ENCODE measurements at regions not wholly inside any gene's neighbourhood (a gene's known extent, or its start where the extent isn't known, plus 50 kb on each side); places are given as distances from the start of the nearest gene placed in this dataset.

DNA sequence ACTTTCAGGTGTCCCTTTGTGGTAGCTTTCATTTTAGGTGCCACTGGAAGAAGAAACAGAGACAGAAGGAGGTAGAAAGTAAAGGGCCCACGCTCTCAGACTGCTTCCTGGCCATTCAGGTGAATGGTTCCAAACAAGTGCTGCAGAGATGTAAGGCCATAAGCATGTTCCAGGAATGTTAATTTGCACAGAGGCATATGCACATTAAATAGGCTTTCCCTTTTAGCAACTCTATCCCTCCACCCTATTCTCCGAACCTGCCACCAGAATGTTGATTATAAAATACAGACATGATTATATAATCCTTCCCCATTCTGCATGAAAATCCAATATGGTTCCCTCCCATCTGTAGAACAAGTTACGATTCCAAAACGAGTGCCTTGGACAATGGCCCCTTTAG is 297.2 kb downstream of the C6orf118 start:
- Histone ChIP-seq H3K9ac (ENCODE audit: low read length) (no peak overlapping the region), H3K4me1 (ENCODE audit: control insufficient read depth, insufficient read depth, low read depth, low read length) (no peaks in the 10 kb centered on the region), H2BK12ac (ENCODE audit: low read length in 2 of 2) (no peak overlapping the region), H3K18ac (ENCODE audit: low read depth in 1 of 2, low read length in 2 of 2) (no peak overlapping the region), H3K27me3 (ENCODE audit: control insufficient read depth in 1 of 2, insufficient read depth in 1 of 2, low read length in 2 of 2) (no peaks in the 10 kb centered on the region), H3K36me3 (ENCODE audit: control insufficient read depth in 1 of 2, insufficient read depth in 2 of 2, low read depth in 1 of 2, low read length in 2 of 2) (no peaks in the 10 kb centered on the region), H3K4me2 (ENCODE audit: low read length, poor library complexity, severe bottlenecking) (no peak overlapping the region), H2BK5ac (ENCODE audit: low read depth, low read length, poor library complexity, severe bottlenecking) (no peak overlapping the region), H4K8ac (ENCODE audit: low read length) (no peak overlapping the region), H3K27ac (ENCODE audit: low read length, poor library complexity, severe bottlenecking) (no peak overlapping the region), H4K91ac (ENCODE audit: low read length) (no peak overlapping the region), H3K4me3 (ENCODE audit: insufficient read depth in 1 of 2, low read depth in 1 of 2, low read length in 2 of 2) (no peak overlapping the region), H3K23ac (ENCODE audit: low read length in 2 of 2) (no peak overlapping the region), H3K4ac (ENCODE audit: low read depth in 1 of 2, low read length in 2 of 2) (no peak overlapping the region), H2AFZ (ENCODE audit: low read depth, low read length) (no peak overlapping the region), H3K79me1 (replicated peaks; ENCODE audit: low read length, poor library complexity, severe bottlenecking) (no peaks in the 10 kb centered on the region), H3K9me3 (ENCODE audit: control insufficient read depth, low read length) (peaks cover 3% of the 10 kb centered on the region), H3K14ac (ENCODE audit: low read length in 2 of 2) (no peak overlapping the region), H2BK120ac (ENCODE audit: low read depth, low read length) (no peak overlapping the region), H2AK5ac (ENCODE audit: low read length, severe bottlenecking) (no peak overlapping the region), H2BK15ac (ENCODE audit: low read depth, poor library complexity, severe bottlenecking) (no peak overlapping the region)
- no peak for DNase-seq
- WGBS, result 94% methylated on average over 4 of the region's 4 CpGs

GRCh38 chr6:165010556-165011535 is 298.6 kb downstream of the C6orf118 start:
- H2BK120ac ChIP-seq (ENCODE audit: low read depth, low read length), result no peak overlapping the region
- H2AK5ac ChIP-seq (ENCODE audit: low read length, severe bottlenecking), result no peak overlapping the region
- no peak overlapping the region for H4K8ac ChIP-seq (ENCODE audit: low read length)
- no peak overlapping the region for H2BK5ac ChIP-seq (ENCODE audit: low read depth, low read length, poor library complexity, severe bottlenecking)
- H3K9me3 ChIP-seq (ENCODE audit: control insufficient read depth, low read length), result peaks cover 9% of the 10 kb centered on the region
- no peak overlapping the region for H3K14ac ChIP-seq (ENCODE audit: low read length in 2 of 2)
- H4K91ac ChIP-seq (ENCODE audit: low read length), result no peak overlapping the region
- WGBS, result 31% methylated on average over 4 of the region's 5 CpGs
- H3K27me3 ChIP-seq (ENCODE audit: control insufficient read depth in 1 of 2, insufficient read depth in 1 of 2, low read length in 2 of 2), result no peaks in the 10 kb centered on the region
- peak overlapping the region; percentile 1 for H3K27ac ChIP-seq (ENCODE audit: low read length, poor library complexity, severe bottlenecking)
- no peak overlapping the region for H3K9ac ChIP-seq (ENCODE audit: low read length)
- peak; percentile 33 for DNase-seq
- H3K4me3 ChIP-seq (ENCODE audit: insufficient read depth in 1 of 2, low read depth in 1 of 2, low read length in 2 of 2), result no peak overlapping the region
- no peak overlapping the region for H3K18ac ChIP-seq (ENCODE audit: low read depth in 1 of 2, low read length in 2 of 2)
- no peaks in the 10 kb centered on the region for H3K36me3 ChIP-seq (ENCODE audit: control insufficient read depth in 1 of 2, insufficient read depth in 2 of 2, low read depth in 1 of 2, low read length in 2 of 2)
- no peak overlapping the region for H2BK15ac ChIP-seq (ENCODE audit: low read depth, poor library complexity, severe bottlenecking)
- H2AFZ ChIP-seq (ENCODE audit: low read depth, low read length), result no peak overlapping the region
- no peaks in the 10 kb centered on the region for H3K4me1 ChIP-seq (ENCODE audit: control insufficient read depth, insufficient read depth, low read depth, low read length)
- no peak overlapping the region for H3K4ac ChIP-seq (ENCODE audit: low read depth in 1 of 2, low read length in 2 of 2)
- no peak overlapping the region for H3K4me2 ChIP-seq (ENCODE audit: low read length, poor library complexity, severe bottlenecking)
- no peak overlapping the region for H3K23ac ChIP-seq (ENCODE audit: low read length in 2 of 2)
- no peaks in the 10 kb centered on the region for H3K79me1 ChIP-seq (replicated peaks; ENCODE audit: low read length, poor library complexity, severe bottlenecking)
- no peak overlapping the region for H2BK12ac ChIP-seq (ENCODE audit: low read length in 2 of 2)

- H3K27me3 ChIP-seq (ENCODE audit: control insufficient read depth in 1 of 2, insufficient read depth in 1 of 2, low read length in 2 of 2), result no peaks in the 10 kb centered on the region
- H3K79me1 ChIP-seq (replicated peaks; ENCODE audit: low read length, poor library complexity, severe bottlenecking), result no peaks in the 10 kb centered on the region
These were observed 300.4 kb downstream of the C6orf118 start for GRCh38 chr6:165008971-165009370.

DNA sequence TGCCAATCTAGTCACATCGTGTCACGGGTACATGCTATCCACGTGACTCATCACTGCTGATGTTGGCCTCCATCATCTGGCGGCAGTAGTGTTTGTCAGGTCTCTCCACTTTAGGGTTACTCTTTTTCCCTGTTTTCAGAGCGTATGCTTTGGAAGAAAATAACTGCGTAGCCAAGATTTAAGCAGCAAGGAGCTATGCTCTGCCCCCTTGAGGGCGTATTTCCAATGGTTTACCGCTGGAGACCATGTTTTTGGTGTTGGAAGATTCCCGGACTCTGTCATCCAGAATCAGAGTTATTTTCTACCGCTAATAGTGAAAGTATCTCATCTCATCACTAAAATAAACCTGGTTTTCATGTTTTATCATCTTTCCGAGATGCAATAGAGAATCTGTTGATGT is 306.5 kb downstream of the C6orf118 start:
- Histone ChIP-seq H4K91ac (ENCODE audit: low read length) (no peak overlapping the region), H3K9me3 (ENCODE audit: control insufficient read depth, low read length) (peaks cover 34% of the 10 kb centered on the region), H3K9ac (ENCODE audit: low read length) (no peak overlapping the region), H2BK5ac (ENCODE audit: low read depth, low read length, poor library complexity, severe bottlenecking) (no peak overlapping the region), H2AFZ (ENCODE audit: low read depth, low read length) (no peak overlapping the region), H3K27me3 (ENCODE audit: control insufficient read depth in 1 of 2, insufficient read depth in 1 of 2, low read length in 2 of 2) (no peaks in the 10 kb centered on the region), H3K18ac (ENCODE audit: low read depth in 1 of 2, low read length in 2 of 2) (no peak overlapping the region), H2AK5ac (ENCODE audit: low read length, severe bottlenecking) (no peak overlapping the region), H3K4me3 (ENCODE audit: insufficient read depth in 1 of 2, low read depth in 1 of 2, low read length in 2 of 2) (no peak overlapping the region), H4K8ac (ENCODE audit: low read length) (no peak overlapping the region), H3K36me3 (ENCODE audit: control insufficient read depth in 1 of 2, insufficient read depth in 2 of 2, low read depth in 1 of 2, low read length in 2 of 2) (no peaks in the 10 kb centered on the region), H3K14ac (ENCODE audit: low read length in 2 of 2) (no peak overlapping the region), H2BK120ac (ENCODE audit: low read depth, low read length) (no peak overlapping the region), H3K79me1 (replicated peaks; ENCODE audit: low read length, poor library complexity, severe bottlenecking) (no peaks in the 10 kb centered on the region), H3K4me1 (ENCODE audit: control insufficient read depth, insufficient read depth, low read depth, low read length) (no peaks in the 10 kb centered on the region), H2BK15ac (ENCODE audit: low read depth, poor library complexity, severe bottlenecking) (no peak overlapping the region), H2BK12ac (ENCODE audit: low read length in 2 of 2) (no peak overlapping the region), H3K27ac (ENCODE audit: low read length, poor library complexity, severe bottlenecking) (no peak overlapping the region), H3K4me2 (ENCODE audit: low read length, poor library complexity, severe bottlenecking) (no peak overlapping the region), H3K23ac (ENCODE audit: low read length in 2 of 2) (no peak overlapping the region), H3K4ac (ENCODE audit: low read depth in 1 of 2, low read length in 2 of 2) (no peak overlapping the region)
- no peak for DNase-seq
- WGBS, result 78% methylated on average over 10 of the region's 11 CpGs

More at GRCh38 chr6:165008971-165009370, 300.4 kb downstream of the C6orf118 start:
- H3K9ac ChIP-seq (ENCODE audit: low read length), result no peak overlapping the region
- H3K23ac ChIP-seq (ENCODE audit: low read length in 2 of 2), result no peak overlapping the region
- H3K14ac ChIP-seq (ENCODE audit: low read length in 2 of 2), result no peak overlapping the region
- no peak overlapping the region for H2BK12ac ChIP-seq (ENCODE audit: low read length in 2 of 2)
- H3K18ac ChIP-seq (ENCODE audit: low read depth in 1 of 2, low read length in 2 of 2), result no peak overlapping the region
- no peak overlapping the region for H2BK120ac ChIP-seq (ENCODE audit: low read depth, low read length)
- no peak overlapping the region for H3K4me3 ChIP-seq (ENCODE audit: insufficient read depth in 1 of 2, low read depth in 1 of 2, low read length in 2 of 2)
- peaks cover 22% of the 10 kb centered on the region for H3K9me3 ChIP-seq (ENCODE audit: control insufficient read depth, low read length)
- peak; percentile 6 for DNase-seq
- H2BK15ac ChIP-seq (ENCODE audit: low read depth, poor library complexity, severe bottlenecking), result no peak overlapping the region
- no peak overlapping the region for H3K4ac ChIP-seq (ENCODE audit: low read depth in 1 of 2, low read length in 2 of 2)
- H4K8ac ChIP-seq (ENCODE audit: low read length), result no peak overlapping the region
- no peaks in the 10 kb centered on the region for H3K4me1 ChIP-seq (ENCODE audit: control insufficient read depth, insufficient read depth, low read depth, low read length)
- H2AFZ ChIP-seq (ENCODE audit: low read depth, low read length), result no peak overlapping the region
- H4K91ac ChIP-seq (ENCODE audit: low read length), result no peak overlapping the region
- WGBS, result 65% methylated on average over 4 of the region's 4 CpGs
- no peak overlapping the region for H3K4me2 ChIP-seq (ENCODE audit: low read length, poor library complexity, severe bottlenecking)
- H3K27ac ChIP-seq (ENCODE audit: low read length, poor library complexity, severe bottlenecking), result no peak overlapping the region
- no peak overlapping the region for H2AK5ac ChIP-seq (ENCODE audit: low read length, severe bottlenecking)
- H3K36me3 ChIP-seq (ENCODE audit: control insufficient read depth in 1 of 2, insufficient read depth in 2 of 2, low read depth in 1 of 2, low read length in 2 of 2), result no peaks in the 10 kb centered on the region
- H2BK5ac ChIP-seq (ENCODE audit: low read depth, low read length, poor library complexity, severe bottlenecking), result no peak overlapping the region
